ENCODE measurements at regions not wholly inside any gene's neighbourhood (a gene's known extent, or its start where the extent isn't known, plus 50 kb on each side); places are given as distances from the start of the nearest gene placed in this dataset.

DNA sequence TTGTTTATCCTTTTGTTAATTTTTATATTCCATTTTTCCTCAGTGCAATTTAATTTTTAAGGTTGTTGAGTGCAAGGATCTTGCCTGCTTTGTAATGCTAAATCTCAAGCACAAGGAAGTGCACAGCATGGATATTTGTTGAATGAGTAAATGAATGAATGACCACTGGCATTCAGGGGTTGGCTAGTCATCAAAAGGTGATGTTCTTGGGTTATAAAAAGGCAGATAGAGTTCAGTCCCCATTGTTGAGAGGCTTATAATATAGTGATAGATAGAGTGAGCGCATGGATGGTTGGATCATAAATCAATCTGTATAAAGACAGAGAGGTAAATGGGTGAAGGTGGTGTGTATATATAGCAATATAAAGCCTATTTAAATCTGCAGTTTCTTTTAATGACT, 193.2 kb upstream of the KLF6 start:
- TF ChIP-seq, protein P1, sequence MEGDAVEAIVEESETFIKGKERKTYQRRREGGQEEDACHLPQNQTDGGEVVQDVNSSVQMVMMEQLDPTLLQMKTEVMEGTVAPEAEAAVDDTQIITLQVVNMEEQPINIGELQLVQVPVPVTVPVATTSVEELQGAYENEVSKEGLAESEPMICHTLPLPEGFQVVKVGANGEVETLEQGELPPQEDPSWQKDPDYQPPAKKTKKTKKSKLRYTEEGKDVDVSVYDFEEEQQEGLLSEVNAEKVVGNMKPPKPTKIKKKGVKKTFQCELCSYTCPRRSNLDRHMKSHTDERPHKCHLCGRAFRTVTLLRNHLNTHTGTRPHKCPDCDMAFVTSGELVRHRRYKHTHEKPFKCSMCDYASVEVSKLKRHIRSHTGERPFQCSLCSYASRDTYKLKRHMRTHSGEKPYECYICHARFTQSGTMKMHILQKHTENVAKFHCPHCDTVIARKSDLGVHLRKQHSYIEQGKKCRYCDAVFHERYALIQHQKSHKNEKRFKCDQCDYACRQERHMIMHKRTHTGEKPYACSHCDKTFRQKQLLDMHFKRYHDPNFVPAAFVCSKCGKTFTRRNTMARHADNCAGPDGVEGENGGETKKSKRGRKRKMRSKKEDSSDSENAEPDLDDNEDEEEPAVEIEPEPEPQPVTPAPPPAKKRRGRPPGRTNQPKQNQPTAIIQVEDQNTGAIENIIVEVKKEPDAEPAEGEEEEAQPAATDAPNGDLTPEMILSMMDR (IDR thresholded peaks at IDR 0.05; ENCODE audit: low read depth, low read length), result no peak
- TF ChIP-seq MYC (IDR thresholded peaks at IDR 0.05; ENCODE audit: low read depth, low read length), result no peak

Measured in NB4 (cell line).